ENCODE measurements at regions not wholly inside any gene's neighbourhood (a gene's known extent, or its start where the extent isn't known, plus 50 kb on each side); places are given as distances from the start of the nearest gene placed in this dataset.
A peak's percentile ranks its signal among the peaks of the same experiment; 100 is the strongest.
"Not testable (repeated sequence)": the region's sequence is repeated elsewhere in the genome, so short reads cannot be mapped to it uniquely, and the experiment has no call there.

DNA sequence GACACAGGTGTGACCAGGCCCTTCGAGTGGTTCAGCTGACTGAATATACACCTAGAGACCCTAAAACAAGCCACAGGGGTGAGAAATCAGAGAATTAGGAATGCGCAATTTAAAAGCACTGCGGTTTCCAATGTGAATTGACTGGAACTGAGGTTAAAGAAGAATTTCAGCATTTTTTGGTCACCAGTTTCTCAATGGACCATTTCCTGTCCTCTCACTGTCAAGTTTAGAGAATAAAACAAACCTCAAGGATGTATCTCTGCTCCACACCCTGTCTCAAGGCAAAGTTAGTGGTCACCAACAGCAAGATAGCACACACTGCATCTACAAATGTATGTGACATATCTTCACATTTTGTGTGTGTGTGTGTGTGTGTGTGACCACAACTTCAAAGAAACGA, 143.8 kb upstream of the MAP3K1 start:
- H3K9me3 Mint-ChIP-seq: no peaks in the 10 kb centered on the region
- H3K36me3 Mint-ChIP-seq: peaks cover 0 to 4% (median 0%) of the 10 kb centered on the region in 3 donors
- peak overlapping the region in 1 of 5 donors; percentile 22 for H3K4me3 Mint-ChIP-seq
- peak overlapping the region in 1 of 6 donors; percentile 82 for H3K27ac Mint-ChIP-seq
- DNase-seq: peak in 1 of 3 donors; percentile 18
- H3K4me1 Mint-ChIP-seq: peaks cover 39 to 41% of the 10 kb centered on the region in 2 donors
- peaks cover 2 to 5% (median 3%) of the 10 kb centered on the region in 3 donors for H3K27me3 Mint-ChIP-seq (ENCODE audit: low read depth in 3 of 3)

GRCh38 chr5:56670916-56671315, 144.4 kb upstream of the MAP3K1 start:
- peak overlapping the region in 2 of 6 donors; percentile 82 to 92 for H3K27ac Mint-ChIP-seq
- peaks cover 0 to 2% (median 0%) of the 10 kb centered on the region in 6 donors for H3K9me3 Mint-ChIP-seq
- no peak for DNase-seq
- peaks cover 0 to 4% (median 0%) of the 10 kb centered on the region in 3 donors for H3K36me3 Mint-ChIP-seq
- H3K4me3 Mint-ChIP-seq: peak overlapping the region in 2 of 5 donors; percentile 12 to 20
- H3K27me3 Mint-ChIP-seq (ENCODE audit: low read depth in 3 of 3): peaks cover 2 to 5% (median 3%) of the 10 kb centered on the region in 3 donors
- H3K4me1 Mint-ChIP-seq: peaks cover 39 to 41% of the 10 kb centered on the region in 2 donors

DNA sequence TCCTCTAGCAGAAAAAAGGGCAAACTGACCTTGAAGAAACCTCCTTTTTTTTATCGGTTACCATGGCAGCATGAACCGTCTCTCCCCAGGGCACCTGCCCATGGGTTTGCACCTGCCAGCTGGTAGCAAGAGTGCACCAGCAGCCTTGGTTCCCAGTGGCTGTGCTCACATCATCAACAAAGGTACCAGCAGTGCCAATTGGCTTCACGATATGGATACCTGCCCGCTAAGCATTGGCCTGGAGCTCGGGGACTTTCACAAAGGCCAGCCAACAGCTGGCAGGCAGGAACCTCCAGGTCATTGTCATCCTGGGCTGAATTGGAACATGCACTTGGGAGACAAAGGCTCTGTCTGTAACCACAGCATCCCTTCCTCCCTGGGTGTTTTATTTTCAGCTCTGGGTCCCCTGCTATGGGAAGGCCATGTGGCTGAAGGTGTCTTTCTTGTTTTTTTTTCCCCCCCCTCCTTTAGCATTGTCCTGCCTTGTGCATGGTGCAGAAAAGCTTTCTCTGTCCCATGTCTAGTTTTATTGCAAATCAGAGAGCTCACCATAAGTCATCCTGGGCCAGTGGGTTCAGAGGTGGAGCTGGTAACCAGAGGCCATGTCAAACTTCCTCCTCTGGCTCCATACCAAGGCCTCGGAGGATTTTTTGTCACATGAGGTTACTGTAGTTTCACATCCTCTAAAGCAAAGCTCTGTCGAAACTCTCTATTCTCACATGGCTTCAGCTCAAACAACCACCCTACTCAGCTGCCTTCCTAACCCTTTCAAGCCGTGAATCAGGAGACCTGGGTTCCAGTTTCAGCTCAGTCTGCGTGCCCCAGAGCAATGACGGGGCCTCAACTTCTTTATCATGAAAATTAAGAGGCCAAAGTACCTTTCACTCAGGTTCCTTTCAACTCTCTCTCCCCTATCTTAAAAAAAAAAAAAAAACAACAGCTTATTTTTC, 145.5 kb upstream of the MAP3K1 start:
- H3K4me1 Mint-ChIP-seq: peaks cover 39 to 41% of the 10 kb centered on the region in 2 donors
- peaks cover 0 to 3% (median 0%) of the 10 kb centered on the region in 3 donors for H3K36me3 Mint-ChIP-seq
- peaks cover 2 to 7% (median 3%) of the 10 kb centered on the region in 3 donors for H3K27me3 Mint-ChIP-seq (ENCODE audit: low read depth in 3 of 3)

DNA sequence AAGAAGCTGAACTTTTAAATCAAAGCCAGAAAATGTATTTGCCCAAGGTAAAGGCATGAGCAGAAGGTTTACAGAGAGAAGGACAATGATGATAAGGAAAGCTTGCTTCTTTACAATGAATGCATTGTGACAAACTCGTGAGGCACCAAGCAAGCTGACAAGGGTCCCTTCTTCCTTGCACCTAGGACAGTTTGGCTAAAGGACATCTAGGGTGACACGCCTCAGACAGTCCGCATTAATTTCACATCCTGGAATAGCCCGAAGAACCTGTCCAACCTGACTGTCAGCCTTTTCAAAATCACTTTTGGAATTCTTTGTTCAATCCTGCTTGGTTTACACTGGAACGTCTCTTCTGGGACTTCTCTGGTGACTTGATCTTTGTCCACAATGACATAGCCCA, 146.4 kb upstream of the MAP3K1 start:
- peaks cover 39 to 41% of the 10 kb centered on the region in 2 donors for H3K4me1 Mint-ChIP-seq
- peaks cover 2 to 7% (median 3%) of the 10 kb centered on the region in 3 donors for H3K27me3 Mint-ChIP-seq (ENCODE audit: low read depth in 3 of 3)
- peak overlapping the region in 1 of 6 donors; percentile 79 for H3K27ac Mint-ChIP-seq
- H3K4me3 Mint-ChIP-seq: no peak overlapping the region
- H3K36me3 Mint-ChIP-seq: no peaks in the 10 kb centered on the region
- peaks cover 0 to 5% (median 0%) of the 10 kb centered on the region in 6 donors for H3K9me3 Mint-ChIP-seq
- no peak for DNase-seq

More for the DNA sequence above, 145.5 kb upstream of the MAP3K1 start:
- Mint-ChIP-seq H3K27ac (peak overlapping the region; percentile 64 to 95 (median 80)), H3K4me3 (peak overlapping the region; percentile 34 to 49 (median 44)), H3K9me3 (peaks cover 0 to 5% (median 0%) of the 10 kb centered on the region in 6 donors)
- DNase-seq: peak; percentile 10 to 68 (median 33)

- Mint-ChIP-seq H3K4me1 (peaks cover 36 to 39% of the 10 kb centered on the region in 2 donors), H3K27ac (no peak overlapping the region), H3K27me3 (ENCODE audit: low read depth in 3 of 3) (peaks cover 2 to 9% (median 3%) of the 10 kb centered on the region in 3 donors), H3K9me3 (peaks cover 0 to 5% (median 0%) of the 10 kb centered on the region in 6 donors), H3K36me3 (no peaks in the 10 kb centered on the region), H3K4me3 (no peak overlapping the region)
- DNase-seq: no peak
Measured at GRCh38 chr5:56667692-56668091, 147.7 kb upstream of the MAP3K1 start.

GRCh38 chr5:56666901-56667300, 148.4 kb upstream of the MAP3K1 start:
- no peak overlapping the region for H3K27ac Mint-ChIP-seq

GRCh38 chr5:56665117-56665516, 150.2 kb upstream of the MAP3K1 start:
- H3K4me3 Mint-ChIP-seq; DNase-seq; H3K27ac Mint-ChIP-seq; H3K9me3 Mint-ChIP-seq; H3K36me3 Mint-ChIP-seq; H3K27me3 Mint-ChIP-seq (ENCODE audit: low read depth in 3 of 3): not testable (repeated sequence)
- peaks cover 15 to 17% of the 10 kb centered on the region in 2 donors for H3K4me1 Mint-ChIP-seq

More at GRCh38 chr5:56666901-56667300, 148.4 kb upstream of the MAP3K1 start:
- peaks cover 0 to 5% (median 0%) of the 10 kb centered on the region in 6 donors for H3K9me3 Mint-ChIP-seq
- peaks cover 31 to 35% of the 10 kb centered on the region in 2 donors for H3K4me1 Mint-ChIP-seq
- H3K27me3 Mint-ChIP-seq (ENCODE audit: low read depth in 3 of 3): peaks cover 2 to 9% (median 3%) of the 10 kb centered on the region in 3 donors
- no peaks in the 10 kb centered on the region for H3K36me3 Mint-ChIP-seq
- H3K4me3 Mint-ChIP-seq: no peak overlapping the region
- no peak for DNase-seq

DNA sequence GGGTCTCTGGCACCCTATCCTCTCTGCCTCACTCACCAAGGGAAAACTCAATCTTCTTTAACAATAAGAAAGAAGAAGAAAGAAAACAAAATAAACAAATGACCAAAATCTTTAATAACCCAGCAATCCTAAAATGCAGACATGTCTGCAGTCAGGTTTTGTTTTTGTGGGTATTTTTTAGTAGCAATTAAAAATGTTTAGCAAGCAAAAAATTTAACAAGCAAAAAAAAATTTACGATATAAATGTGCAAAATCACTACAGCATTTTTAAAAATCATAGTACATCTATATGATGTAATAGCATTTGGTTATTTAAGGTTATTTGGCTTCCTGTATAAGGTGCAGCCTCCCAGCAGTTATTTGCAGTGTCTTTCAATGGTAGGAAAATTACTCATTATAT, 151.3 kb upstream of the MAP3K1 start:
- Mint-ChIP-seq H3K36me3 (no peaks in the 10 kb centered on the region), H3K4me1 (peaks cover 4 to 6% of the 10 kb centered on the region in 2 donors), H3K9me3 (peaks cover 0 to 5% (median 0%) of the 10 kb centered on the region in 6 donors), H3K4me3 (no peak overlapping the region), H3K27me3 (ENCODE audit: low read depth in 3 of 3) (peaks cover 2 to 9% (median 3%) of the 10 kb centered on the region in 3 donors), H3K27ac (no peak overlapping the region)
- no peak for DNase-seq

GRCh38 chr5:56663523-56663922, 151.8 kb upstream of the MAP3K1 start:
- H3K4me1 Mint-ChIP-seq: peaks cover 0 to under 1% of the 10 kb centered on the region in 2 donors
- H3K9me3 Mint-ChIP-seq: peaks cover 0 to 5% (median 0%) of the 10 kb centered on the region in 6 donors
- H3K36me3 Mint-ChIP-seq: no peaks in the 10 kb centered on the region
- DNase-seq: no peak
- H3K4me3 Mint-ChIP-seq: no peak overlapping the region
- H3K27me3 Mint-ChIP-seq (ENCODE audit: low read depth in 3 of 3): peaks cover 3 to 9% (median 3%) of the 10 kb centered on the region in 3 donors
- no peak overlapping the region for H3K27ac Mint-ChIP-seq

DNA sequence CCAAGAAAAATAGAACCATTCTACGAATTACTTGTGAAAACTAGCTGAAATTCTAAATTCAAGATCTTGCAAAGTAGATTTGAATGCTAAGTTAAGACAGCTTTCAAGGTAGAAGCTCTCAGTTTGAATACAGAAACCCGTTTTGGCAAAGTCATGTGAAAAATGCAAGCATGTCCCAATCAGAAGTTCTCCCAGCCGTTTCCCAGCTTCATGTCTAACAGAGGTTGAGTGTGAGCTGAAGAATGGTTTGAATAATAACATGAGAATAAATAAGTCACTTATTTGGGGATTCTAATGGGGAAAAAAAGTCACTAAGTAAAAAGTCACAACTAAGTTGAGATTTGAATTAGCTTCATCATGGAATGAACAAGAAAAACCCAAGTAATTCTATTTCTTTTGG, 152.5 kb upstream of the MAP3K1 start:
- Mint-ChIP-seq H3K27ac (no peak overlapping the region), H3K36me3 (no peaks in the 10 kb centered on the region), H3K9me3 (peaks cover 0 to 5% (median 0%) of the 10 kb centered on the region in 6 donors), H3K4me1 (no peaks in the 10 kb centered on the region), H3K4me3 (no peak overlapping the region), H3K27me3 (ENCODE audit: low read depth in 3 of 3) (peaks cover 2 to 9% (median 3%) of the 10 kb centered on the region in 3 donors)
- DNase-seq: no peak

DNA sequence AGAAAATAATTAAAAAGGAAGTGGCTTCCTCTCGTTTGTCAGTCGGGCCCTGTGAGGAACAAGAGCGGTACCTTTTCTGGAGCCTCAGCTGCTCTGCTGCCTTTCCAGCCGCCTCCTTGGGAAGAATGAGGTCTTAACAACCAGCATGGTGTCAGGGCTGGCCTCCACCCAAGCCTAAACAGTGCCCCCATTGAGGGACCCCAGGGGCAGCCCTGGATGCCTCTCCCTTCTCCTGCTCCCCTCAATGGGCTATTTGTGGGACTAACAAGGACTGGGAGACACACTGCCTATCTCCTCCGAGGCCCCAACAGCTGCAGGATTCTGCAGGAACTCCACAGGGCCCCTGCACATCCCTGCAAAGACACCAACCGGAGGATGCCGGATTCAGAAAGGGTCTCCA, 155.4 kb upstream of the MAP3K1 start:
- DNase-seq: no peak
- Mint-ChIP-seq H3K36me3 (no peaks in the 10 kb centered on the region), H3K9me3 (no peaks in the 10 kb centered on the region)

DNA sequence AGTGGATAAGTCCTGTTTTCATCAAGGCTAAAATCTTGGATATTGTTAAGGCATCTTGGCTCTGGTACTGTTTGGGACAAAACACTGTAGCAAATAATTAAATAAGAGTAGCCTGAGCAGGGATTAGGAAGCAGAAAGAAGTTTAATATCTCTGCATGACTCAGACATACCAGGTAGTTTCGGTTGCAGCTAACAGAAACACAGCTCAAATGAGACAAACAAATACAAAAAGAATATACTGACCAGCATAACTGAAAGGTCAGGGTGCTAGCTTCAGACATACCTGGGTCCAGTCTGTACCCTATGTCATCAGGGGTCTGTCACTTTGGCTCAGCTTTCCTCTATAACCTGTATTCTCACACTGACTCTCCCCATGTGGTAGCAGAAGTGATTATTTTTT, 156.4 kb upstream of the MAP3K1 start:
- H3K9me3 Mint-ChIP-seq: no peaks in the 10 kb centered on the region

More for the DNA sequence above, 155.4 kb upstream of the MAP3K1 start:
- Mint-ChIP-seq H3K27ac (no peak overlapping the region), H3K4me3 (no peak overlapping the region), H3K27me3 (ENCODE audit: low read depth in 3 of 3) (peaks cover 0 to 3% (median 1%) of the 10 kb centered on the region in 3 donors), H3K4me1 (no peaks in the 10 kb centered on the region)

GRCh38 chr5:56656846-56657726, 158.3 kb upstream of the MAP3K1 start:
- H3K9me3 Mint-ChIP-seq: no peaks in the 10 kb centered on the region
- peaks cover under 1 to 4% of the 10 kb centered on the region in 2 donors for H3K4me1 Mint-ChIP-seq
- H3K36me3 Mint-ChIP-seq: no peaks in the 10 kb centered on the region
- no peak overlapping the region for H3K4me3 Mint-ChIP-seq
- H3K27ac Mint-ChIP-seq: no peak overlapping the region
- H3K27me3 Mint-ChIP-seq (ENCODE audit: low read depth in 3 of 3): peaks cover 0 to 5% (median 1%) of the 10 kb centered on the region in 3 donors
- DNase-seq: no peak

More for the DNA sequence above, 156.4 kb upstream of the MAP3K1 start:
- H3K36me3 Mint-ChIP-seq: no peaks in the 10 kb centered on the region
- no peak for DNase-seq
- H3K4me3 Mint-ChIP-seq: no peak overlapping the region
- no peak overlapping the region for H3K27ac Mint-ChIP-seq
- H3K4me1 Mint-ChIP-seq: no peaks in the 10 kb centered on the region
- H3K27me3 Mint-ChIP-seq (ENCODE audit: low read depth in 3 of 3): peaks cover 0 to 6% (median 1%) of the 10 kb centered on the region in 3 donors

Measured in immature natural killer cell (primary cell).